ENCODE measurements at regions not wholly inside any gene's neighbourhood (a gene's known extent, or its start where the extent isn't known, plus 50 kb on each side); places are given as distances from the start of the nearest gene placed in this dataset.

DNA sequence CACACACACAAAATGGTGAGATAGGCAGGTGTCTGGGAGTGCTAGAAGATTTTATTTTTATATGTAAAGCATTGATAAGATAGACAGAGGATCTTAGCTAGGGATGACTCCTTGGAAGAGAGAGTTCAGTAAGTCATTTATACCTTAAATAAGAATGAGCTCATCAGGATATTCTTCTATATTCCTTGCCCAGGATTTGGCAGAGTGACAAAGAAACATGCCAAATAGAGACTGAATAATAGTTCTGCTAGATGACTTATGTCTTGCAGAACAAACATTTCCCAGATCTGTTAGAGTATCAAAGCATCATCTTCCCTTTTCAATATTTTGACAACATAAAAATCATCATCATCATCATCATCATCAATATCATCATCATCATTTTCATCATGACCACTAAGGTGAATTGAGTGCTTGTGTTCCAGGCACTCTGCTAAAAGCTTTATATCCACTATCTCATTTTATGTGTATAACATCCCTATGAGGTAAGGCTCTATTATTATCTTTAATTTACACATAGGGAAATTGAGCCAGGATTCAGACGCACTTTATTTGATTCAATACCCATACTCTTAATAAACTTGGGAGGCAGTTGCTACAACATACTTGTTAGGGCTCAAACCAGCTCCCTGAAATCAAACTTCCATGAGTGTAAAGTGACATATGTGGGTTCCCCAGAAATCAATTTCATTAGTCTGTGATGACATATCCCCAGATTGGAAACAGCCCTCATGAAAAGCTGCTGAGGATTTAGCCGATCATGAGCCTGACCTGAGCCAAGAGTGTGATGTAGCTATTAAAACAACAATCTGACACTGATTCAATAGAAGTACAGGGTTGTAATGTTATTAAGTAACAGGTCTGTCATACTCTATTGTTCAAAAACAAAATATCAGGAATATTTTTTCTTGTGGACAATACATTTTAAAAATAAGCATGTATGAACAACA, 176.3 kb upstream of the SEMA6A start:
- TF ChIP-seq FOXM1 (IDR thresholded peaks at IDR 0.05; ENCODE audit: borderline replicate concordance) (no peak), BHLHE40 (IDR thresholded peaks at IDR 0.05; ENCODE audit: borderline replicate concordance) (no peak), ARNT (IDR thresholded peaks at IDR 0.05) (no peak), FOXK2 (IDR thresholded peaks at IDR 0.05) (no peak), SP1 (IDR thresholded peaks at IDR 0.05) (no peak), SUZ12 (IDR thresholded peaks at IDR 0.05) (no peak), NFRKB (IDR thresholded peaks at IDR 0.05) (no peak), ZNF384 (IDR thresholded peaks at IDR 0.05) (no peak), HDGF (IDR thresholded peaks at IDR 0.05; ENCODE audit: borderline replicate concordance) (no peak), FOXA1 (IDR thresholded peaks at IDR 0.05) (no peak)

Data from HEK293T (cell line).